Lung (tissue), 11 donors: ENCODE measurements at regions not wholly inside any gene's neighbourhood (a gene's known extent, or its start where the extent isn't known, plus 50 kb on each side); places are given as distances from the start of the nearest gene placed in this dataset.

Experiments used
- ATAC-seq: fragments of 200-7000 bp; cut with Tn5 transposase; one replicate; pipeline ENCODE4 v1.9.1; 2020; ENCODE audit warnings: moderate number of reproducible peaks; ENCODE audit not compliant: insufficient read depth, low FRiP score
- DNase-seq, 3 donors: peaks; one replicate each; pipeline ENCODE4 v3.0.0-alpha.2; 2013 to 2017
- H3K27ac ChIP-seq, 2 donors: one replicate each; pipeline ENCODE4 v1.5.1; 2013; ENCODE audit warnings: mild to moderate bottlenecking in 2 of 2, moderate library complexity in 2 of 2, control low read depth in 1 of 2, inconsistent platforms in 1 of 2, low read depth in 1 of 2, low read length in 1 of 2
- H3K27me3 ChIP-seq, 3 donors: one replicate each; pipeline ENCODE4 v1.5.1; 2013; ENCODE audit warnings: low read length in 2 of 3; ENCODE audit not compliant: control insufficient read depth in 3 of 3, insufficient read depth in 3 of 3
- H3K36me3 ChIP-seq, 4 donors: one replicate each; pipeline ENCODE4 v1.5.1; 2013; ENCODE audit warnings: low read length in 4 of 4, mild to moderate bottlenecking in 1 of 4, moderate library complexity in 1 of 4; ENCODE audit not compliant: control insufficient read depth in 4 of 4, insufficient read depth in 4 of 4
- H3K4me1 ChIP-seq, 5 donors: one replicate each; pipeline ENCODE4 v1.5.1; 2013; ENCODE audit warnings: low read length in 5 of 5, mild to moderate bottlenecking in 2 of 5, moderate library complexity in 1 of 5; ENCODE audit not compliant: control insufficient read depth in 5 of 5, insufficient read depth in 5 of 5
- H3K4me3 ChIP-seq: one replicate; pipeline ENCODE4 v1.5.1; 2013; ENCODE audit warnings: mild to moderate bottlenecking, control low read depth, moderate library complexity
- H3K9ac ChIP-seq, 2 donors: one replicate each; pipeline ENCODE4 v1.5.1; 2013; ENCODE audit warnings: low read length in 2 of 2, control low read depth in 1 of 2; ENCODE audit not compliant: insufficient read depth in 1 of 2
- H3K9me3 ChIP-seq, 4 donors: one replicate each; pipeline ENCODE4 v1.5.1; 2013; ENCODE audit warnings: low read length in 3 of 4, mild to moderate bottlenecking in 1 of 4, moderate library complexity in 1 of 4; ENCODE audit not compliant: control insufficient read depth in 4 of 4, insufficient read depth in 3 of 4
- CTCF ChIP-seq: IDR thresholded peaks from 2 replicates; pipeline ENCODE4 v1.5.1; 2012; ENCODE audit warnings: mild to moderate bottlenecking; ENCODE audit errors: control extremely low read depth, extremely low read depth
- WGBS, 2 donors: extraction: QIAGEN DNeasy Blood & Tissue Kit; methylation state at CpG; one replicate each; pipeline ENCODE4 v1.1.7; 2013; 5-methylcytosine and 5-hydroxymethylcytosine counted together
- donor health status: control.
- donor health status: control.
- donor health status: Bipolar disorder and iron deficiency.
- donor health status: healthy.
- donor health status: DM: yes; HTN: yes; CAD: no.

GRCh38 chr13:102484329-102484728 is 82.5 kb upstream of the FGF14 start:
- H3K36me3 ChIP-seq = no peaks in the 10 kb centered on the region
- no peak for TF ChIP-seq CTCF
- H3K27me3 ChIP-seq = no peaks in the 10 kb centered on the region
- no peak overlapping the region for H3K4me3 ChIP-seq
- no peak overlapping the region for H3K27ac ChIP-seq
- DNase-seq (peak in 2 of 3 donors; percentile 7 to 20), ATAC-seq (no peak)
- no peak overlapping the region for H3K9ac ChIP-seq
- H3K4me1 ChIP-seq = no peaks in the 10 kb centered on the region
- 43 to 51% methylated on average over 2 of the region's 2 CpGs for WGBS, 2 donors
- no peaks in the 10 kb centered on the region for H3K9me3 ChIP-seq

- TF ChIP-seq CTCF = no peak
- ATAC-seq (no peak), DNase-seq (no peak)
- Histone ChIP-seq H3K27me3 (no peaks in the 10 kb centered on the region), H3K4me1 (no peaks in the 10 kb centered on the region), H3K4me3 (no peak overlapping the region), H3K36me3 (no peaks in the 10 kb centered on the region), H3K9me3 (peaks cover 0 to 4% (median 0%) of the 10 kb centered on the region in 4 donors), H3K9ac (no peak overlapping the region), H3K27ac (no peak overlapping the region)
These were observed 70.8 kb upstream of the FGF14 start for GRCh38 chr13:102472650-102473049.

- WGBS, 2 donors = 33 to 49% methylated on average over 3 of the region's 3 CpGs
- Histone ChIP-seq H3K4me3 (no peak overlapping the region), H3K4me1 (no peaks in the 10 kb centered on the region), H3K27ac (no peak overlapping the region), H3K36me3 (no peaks in the 10 kb centered on the region), H3K9me3 (peaks cover 0 to 4% (median 0%) of the 10 kb centered on the region in 4 donors), H3K27me3 (no peaks in the 10 kb centered on the region), H3K9ac (no peak overlapping the region)
- ATAC-seq (no peak), DNase-seq (no peak)
- TF ChIP-seq CTCF = no peak
These were observed 68.6 kb upstream of the FGF14 start for GRCh38 chr13:102470283-102470917.
